IPS DF 4.7 (cell line): ENCODE measurements at regions not wholly inside any gene's neighbourhood (a gene's known extent, or its start where the extent isn't known, plus 50 kb on each side); places are given as distances from the start of the nearest gene placed in this dataset.

Experiments used
- DNase-seq: peaks from one replicate; pipeline ENCODE4 v3.0.0-alpha.2; 2013; ENCODE audit warnings: low spot score; ENCODE audit errors: extremely low read depth

GRCh38 chr4:111650146-111650545, 495.1 kb upstream of the FAM241A start:
- DNase-seq: no peak

- no peak for DNase-seq
Measured at GRCh38 chr4:111650674-111651086, 494.6 kb upstream of the FAM241A start.

- DNase-seq: no peak
Measured at GRCh38 chr4:111652236-111652635, 493.0 kb upstream of the FAM241A start.

GRCh38 chr4:111652986-111653385, 492.3 kb upstream of the FAM241A start:
- no peak for DNase-seq

GRCh38 chr4:111662496-111662895, 482.8 kb upstream of the FAM241A start:
- no peak for DNase-seq

- DNase-seq: no peak
Measured at GRCh38 chr4:111664308-111664945, 480.8 kb upstream of the FAM241A start.

GRCh38 chr4:111666826-111667360, 478.4 kb upstream of the FAM241A start:
- no peak for DNase-seq

GRCh38 chr4:111671756-111672155, 473.5 kb upstream of the FAM241A start:
- no peak for DNase-seq

GRCh38 chr4:111675746-111676145, 469.5 kb upstream of the FAM241A start:
- no peak for DNase-seq

GRCh38 chr4:111676533-111676932, 468.7 kb upstream of the FAM241A start:
- no peak for DNase-seq

- no peak for DNase-seq
Measured at GRCh38 chr4:111678479-111678878, 466.8 kb upstream of the FAM241A start.

- DNase-seq: no peak
Measured at GRCh38 chr4:111678908-111679307, 466.3 kb upstream of the FAM241A start.

GRCh38 chr4:111681270-111681669, 464.0 kb upstream of the FAM241A start:
- no peak for DNase-seq

- no peak for DNase-seq
Measured at GRCh38 chr4:111681751-111682150, 463.5 kb upstream of the FAM241A start.

- DNase-seq: no peak
Measured at GRCh38 chr4:111685205-111685604, 460.0 kb upstream of the FAM241A start.

- DNase-seq: no peak
Measured at GRCh38 chr4:111689214-111689613, 456.0 kb upstream of the FAM241A start.

- no peak for DNase-seq
Measured at GRCh38 chr4:111689731-111690130, 455.5 kb upstream of the FAM241A start.

- no peak for DNase-seq
Measured at GRCh38 chr4:111693758-111694157, 451.5 kb upstream of the FAM241A start.

GRCh38 chr4:111695677-111696076, 449.6 kb upstream of the FAM241A start:
- DNase-seq: no peak

- no peak for DNase-seq
Measured at GRCh38 chr4:111696505-111696904, 448.7 kb upstream of the FAM241A start.

- DNase-seq: no peak
Measured at GRCh38 chr4:111697176-111697942, 447.9 kb upstream of the FAM241A start.

- DNase-seq: no peak
Measured at GRCh38 chr4:111698361-111698760, 446.9 kb upstream of the FAM241A start.

- DNase-seq: no peak
Measured at GRCh38 chr4:111699165-111699564, 446.1 kb upstream of the FAM241A start.
